HG02610 (cell line): ENCODE measurements at regions not wholly inside any gene's neighbourhood (a gene's known extent, or its start where the extent isn't known, plus 50 kb on each side); places are given as distances from the start of the nearest gene placed in this dataset.
"Not testable (repeated sequence)": the region's sequence is repeated elsewhere in the genome, so short reads cannot be mapped to it uniquely, and the experiment has no call there.

ENCODE experiments used
- ATAC-seq: cut with Tn5 transposase; IDR thresholded peaks from one replicate; pipeline ENCODE4 v1.9.1; 2021; ENCODE audit warnings: mild to moderate bottlenecking, moderate library complexity; ENCODE audit not compliant: unreplicated experiment

DNA sequence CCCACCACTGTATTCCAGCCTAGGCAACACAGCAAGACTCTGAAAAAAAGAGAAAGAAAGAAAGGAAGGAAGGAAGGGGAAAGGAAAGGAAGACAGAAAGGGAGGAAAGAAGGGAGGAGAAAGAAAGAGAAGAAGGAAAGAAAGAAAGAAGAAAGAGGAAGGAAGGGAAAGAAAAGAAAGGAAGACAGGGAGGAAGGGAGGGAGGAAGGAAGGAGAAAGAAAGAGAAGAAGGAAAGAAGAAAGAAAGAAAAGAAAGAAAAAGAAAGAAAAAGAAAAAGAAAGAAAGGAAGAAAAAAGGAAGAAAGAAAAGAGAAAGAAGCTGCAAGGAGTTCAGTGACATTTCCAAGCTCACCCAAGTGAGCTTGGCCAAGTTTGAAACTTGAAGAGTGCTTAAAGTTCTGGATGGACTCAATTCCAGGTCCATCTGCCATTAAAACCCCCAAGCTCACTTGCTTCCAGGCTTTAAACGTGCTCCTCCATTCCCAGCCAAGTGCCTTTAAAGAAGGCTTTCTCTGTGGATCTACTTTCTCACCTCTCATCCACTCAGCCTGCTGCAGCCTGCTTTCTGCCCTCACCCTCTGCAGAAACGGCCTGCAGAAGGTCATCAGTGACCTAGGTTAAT is 101.5 kb downstream of the VCPKMT start:
- no peak for ATAC-seq

DNA sequence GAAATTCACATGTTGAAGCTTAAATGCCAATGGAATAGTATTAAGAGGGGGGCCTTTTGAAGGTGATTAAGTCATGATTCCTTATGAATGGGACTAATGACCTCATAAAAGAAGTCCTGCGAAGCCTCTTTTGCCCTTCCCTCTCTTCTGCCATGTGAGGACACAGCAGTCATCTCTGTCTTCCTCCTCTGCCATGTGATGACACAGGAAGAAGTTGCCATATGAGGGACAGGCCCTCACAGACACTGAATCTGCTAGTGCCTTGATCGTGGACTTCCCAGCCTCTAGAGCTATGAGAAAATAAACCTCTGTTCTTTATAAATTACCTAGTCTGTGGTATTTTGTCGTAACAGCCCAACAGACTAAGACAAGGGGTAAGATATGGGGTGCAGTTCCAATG is 100.7 kb downstream of the VCPKMT start:
- ATAC-seq: no peak

DNA sequence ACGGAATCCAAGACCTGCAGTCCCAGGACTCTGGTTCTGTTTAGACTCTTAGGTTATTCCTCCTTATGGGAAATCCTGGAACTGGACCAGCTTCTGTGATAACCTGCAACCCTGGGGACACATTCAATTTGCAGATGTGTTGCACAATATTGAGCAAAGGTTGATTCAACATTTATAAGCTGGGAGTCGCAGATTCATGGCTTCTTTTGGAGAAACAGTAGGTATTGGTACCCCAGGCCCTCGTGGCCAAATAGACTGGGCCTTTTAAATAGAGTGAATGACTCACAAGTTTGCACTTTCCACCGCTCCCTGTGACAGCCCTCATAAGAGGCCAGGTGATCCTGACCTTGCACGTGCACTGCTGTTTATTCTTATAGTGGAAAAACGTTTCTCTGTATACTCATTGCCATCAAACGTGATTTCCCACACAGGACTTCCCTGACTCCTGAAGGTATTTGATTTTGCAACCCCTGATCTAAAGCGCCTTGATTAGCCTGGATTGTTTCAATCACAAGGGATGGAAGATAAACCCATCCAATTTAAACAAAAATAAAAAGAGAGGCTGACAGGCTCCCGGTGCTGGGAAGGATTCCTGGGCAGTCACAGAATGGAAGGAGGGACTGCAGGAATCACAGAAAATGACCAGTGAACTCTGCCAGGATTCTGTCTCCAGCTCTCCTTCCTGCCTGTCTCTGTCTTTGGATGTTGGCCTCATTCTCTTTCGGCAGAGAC is 98.0 kb downstream of the VCPKMT start:
- ATAC-seq: no peak

GRCh38 chr14:50018933-50019210 is 97.5 kb downstream of the VCPKMT start:
- no peak for ATAC-seq

DNA sequence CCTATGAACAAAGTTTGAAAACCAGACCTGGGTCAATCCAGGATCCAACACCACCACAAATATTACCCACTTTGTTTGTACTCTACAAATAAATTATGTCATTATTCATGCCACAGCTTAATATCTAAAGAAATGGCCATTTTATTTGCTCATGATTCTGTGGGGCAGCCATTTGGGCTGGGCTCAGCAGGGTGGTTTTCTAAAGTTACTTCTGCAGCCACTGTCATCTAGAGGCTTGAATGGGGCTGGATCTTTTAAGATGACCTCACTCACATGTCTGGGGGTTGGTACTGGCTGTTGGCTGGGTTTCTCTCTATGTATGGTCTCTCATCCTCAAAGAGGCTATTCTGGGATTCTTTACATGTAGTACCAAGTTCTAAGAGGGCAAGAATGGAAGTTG is 96.2 kb downstream of the VCPKMT start:
- no peak for ATAC-seq

GRCh38 chr14:50020799-50021198 is 95.6 kb downstream of the VCPKMT start:
- no peak for ATAC-seq

- no peak for ATAC-seq
Observed at GRCh38 chr14:50021261-50022031, 94.9 kb downstream of the VCPKMT start.

GRCh38 chr14:50022661-50023060 is 93.7 kb downstream of the VCPKMT start:
- ATAC-seq: peak; percentile 49

DNA sequence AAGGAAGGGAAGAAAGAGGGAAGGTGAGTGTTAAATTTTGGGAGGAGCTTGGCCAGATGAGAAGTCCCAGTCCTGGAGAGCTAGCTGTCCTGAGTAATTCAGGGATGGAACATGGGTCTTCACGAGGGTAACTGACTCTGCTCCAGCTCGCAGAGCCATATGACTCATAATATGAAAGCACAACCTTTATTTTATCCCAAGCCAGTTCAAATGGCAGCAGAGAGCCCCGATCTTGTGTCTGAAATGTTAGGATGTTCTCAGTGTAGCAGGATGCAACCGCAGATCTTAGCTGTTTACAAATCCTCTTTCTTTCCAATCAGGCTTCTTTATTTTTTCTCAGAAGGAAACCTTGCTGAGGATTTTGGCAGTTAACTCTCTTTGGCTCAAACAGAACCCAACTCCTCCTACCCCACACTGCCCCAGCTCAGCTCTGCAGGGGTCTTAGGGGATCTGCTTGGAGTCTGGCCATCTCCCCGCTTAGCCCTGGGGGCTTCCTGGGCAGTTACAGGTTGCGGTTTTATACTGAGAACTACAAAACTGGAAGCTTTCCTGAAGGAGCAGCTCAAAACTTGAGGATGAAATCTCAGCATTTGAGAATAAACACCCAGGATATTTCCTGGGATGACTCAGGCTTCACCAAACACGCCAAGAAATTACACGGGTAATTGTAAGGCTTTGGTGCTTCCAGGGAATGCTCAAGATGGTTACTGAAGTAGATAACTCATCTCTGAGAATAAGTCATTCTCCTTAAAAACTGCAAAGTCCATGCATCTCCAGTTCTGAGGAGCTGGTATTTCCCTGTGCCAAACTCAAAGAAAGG is 92.5 kb downstream of the VCPKMT start:
- no peak for ATAC-seq

- no peak for ATAC-seq
Observed at GRCh38 chr14:50025073-50025472, 91.3 kb downstream of the VCPKMT start.

GRCh38 chr14:50025776-50026175 is 90.6 kb downstream of the VCPKMT start:
- no peak for ATAC-seq

- no peak for ATAC-seq
Observed at GRCh38 chr14:50026396-50026795, 90.0 kb downstream of the VCPKMT start.

GRCh38 chr14:50027816-50028215 is 88.6 kb downstream of the VCPKMT start:
- no peak for ATAC-seq

GRCh38 chr14:50028458-50028857 is 87.9 kb downstream of the VCPKMT start:
- no peak for ATAC-seq

GRCh38 chr14:50030036-50030435 is 86.3 kb downstream of the VCPKMT start:
- no peak for ATAC-seq

DNA sequence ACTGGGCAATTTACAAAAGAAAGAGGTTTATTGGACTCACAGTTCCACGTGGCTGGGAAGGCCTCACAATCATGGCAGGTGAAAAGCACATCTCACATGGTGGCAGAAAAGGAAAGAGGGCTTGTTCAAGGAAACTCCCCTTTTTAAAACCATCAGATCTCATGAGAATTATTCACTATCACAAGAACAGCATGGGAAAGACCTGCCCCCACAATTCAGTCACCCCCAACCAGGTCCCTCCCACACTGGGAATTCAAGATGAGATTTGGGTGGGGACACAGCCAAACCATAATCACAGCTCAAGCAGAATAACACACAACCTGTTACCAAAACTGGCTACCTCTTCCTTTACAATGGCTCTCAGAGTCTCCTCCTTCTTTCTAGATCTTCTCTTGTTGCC is 85.5 kb downstream of the VCPKMT start:
- not testable (repeated sequence) for ATAC-seq

DNA sequence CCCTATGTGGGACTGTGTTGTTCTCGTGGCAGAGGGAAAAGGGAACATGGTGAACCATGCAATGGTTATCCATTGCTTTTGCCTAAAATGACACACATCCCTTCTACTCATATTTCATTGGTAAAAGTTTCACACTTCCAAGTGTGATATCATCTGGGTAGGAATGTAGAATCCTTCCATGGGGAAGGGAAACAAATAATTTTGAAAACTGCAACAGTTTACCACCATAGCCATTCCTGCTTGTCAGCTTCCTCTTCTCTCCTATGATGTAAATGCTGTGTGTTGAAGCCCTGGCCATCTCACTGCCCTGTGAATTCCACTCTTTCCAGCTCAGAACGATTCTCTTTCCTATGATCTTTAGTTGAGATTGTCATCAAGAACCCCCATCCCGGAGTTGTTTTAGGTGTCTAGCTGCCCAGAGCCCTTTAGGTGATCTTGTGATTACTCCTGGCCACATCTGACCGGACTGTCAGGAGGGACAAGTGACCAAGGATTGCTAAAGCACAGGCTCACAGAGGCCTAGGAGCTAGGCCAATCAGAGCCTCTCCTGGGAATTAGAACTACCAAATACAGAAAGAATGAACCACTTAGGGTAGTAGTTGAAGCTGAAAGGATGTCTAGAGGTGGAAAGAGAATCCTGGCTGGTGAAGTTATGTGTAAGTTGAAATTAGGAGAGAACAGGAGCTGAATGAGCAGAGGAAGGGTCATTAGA is 84.6 kb downstream of the VCPKMT start:
- no peak for ATAC-seq

DNA sequence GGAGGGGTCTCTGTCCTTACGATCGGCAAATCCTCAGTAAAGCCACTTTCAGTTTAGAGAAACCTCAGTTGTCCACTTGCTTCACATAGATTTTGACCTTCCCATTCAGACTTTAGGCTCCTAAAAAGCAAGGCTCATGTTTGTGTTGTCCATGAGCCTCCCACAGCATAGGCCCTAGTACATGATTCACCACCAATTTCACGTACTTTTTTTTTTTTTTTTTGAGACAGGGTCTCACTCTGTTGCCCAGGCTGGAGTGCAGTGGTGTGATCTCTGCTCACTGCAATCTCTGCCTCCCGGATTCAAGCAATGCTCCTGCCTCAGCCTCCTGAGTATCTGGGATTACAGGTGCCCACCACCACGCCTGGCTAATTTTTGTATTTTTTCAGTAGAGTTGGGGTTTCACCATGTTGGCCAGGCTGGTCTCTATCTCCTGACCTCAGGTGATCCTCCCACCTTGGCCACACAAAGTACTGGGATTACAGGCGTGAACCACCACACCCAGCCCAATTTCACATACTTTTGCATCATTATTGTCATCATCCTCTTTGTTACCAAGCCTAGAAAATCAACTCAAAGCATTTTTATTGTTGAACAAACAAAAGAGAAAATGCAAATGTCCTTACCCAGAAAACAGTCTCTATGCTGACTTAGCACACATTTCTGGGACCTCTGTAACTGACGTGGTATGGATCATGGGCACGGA is 83.8 kb downstream of the VCPKMT start:
- ATAC-seq: not testable (repeated sequence)

DNA sequence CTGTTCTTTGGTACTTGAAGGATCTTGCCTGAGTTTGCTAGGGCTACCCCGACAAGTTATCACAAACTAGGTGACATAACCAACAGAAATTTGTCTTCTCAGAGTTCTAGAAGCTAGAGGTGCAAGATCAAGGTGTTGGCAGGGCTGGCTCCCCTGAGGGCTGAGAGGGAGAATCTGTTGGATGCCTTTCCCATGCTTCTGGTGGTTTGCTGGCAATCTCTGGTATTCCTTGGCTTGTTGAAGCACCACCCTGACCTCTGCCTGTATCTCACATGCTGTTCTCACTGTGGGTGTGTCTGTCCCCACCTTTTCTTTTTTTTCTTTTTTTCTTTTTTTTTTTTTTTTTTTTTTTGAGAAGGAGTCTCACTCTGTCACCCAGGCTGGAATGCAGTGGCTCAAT is 81.2 kb downstream of the VCPKMT start:
- ATAC-seq: no peak

DNA sequence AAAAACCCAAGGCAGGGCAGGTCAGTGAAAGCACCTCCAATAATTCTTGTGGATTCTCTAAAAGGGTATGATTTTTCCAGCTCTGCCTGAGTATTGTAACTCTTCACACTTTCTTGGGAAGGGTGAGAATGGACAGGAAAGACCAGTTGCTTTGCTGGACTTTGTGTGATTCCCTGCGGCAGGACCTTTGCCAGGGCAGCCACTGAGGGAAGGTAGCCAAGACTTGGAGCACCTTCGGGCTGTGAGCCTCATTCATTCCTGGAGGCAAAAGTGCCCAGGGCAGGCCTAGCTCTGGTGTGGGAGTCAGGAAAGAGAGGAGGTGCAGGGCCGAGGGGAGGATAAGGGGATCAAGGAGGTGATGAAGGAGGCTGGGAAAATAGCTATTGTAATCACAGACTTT is 80.2 kb downstream of the VCPKMT start:
- ATAC-seq: no peak
